HEK293 (cell line): ENCODE measurements at regions not wholly inside any gene's neighbourhood (a gene's known extent, or its start where the extent isn't known, plus 50 kb on each side); places are given as distances from the start of the nearest gene placed in this dataset.

Experiments
- ZNF202 ChIP-seq: fragments of 450-650 bp; formaldehyde crosslinking; IDR thresholded peaks from 2 replicates; pipeline ENCODE4 v1.5.1; 2016; ENCODE audit warnings: missing biosample characterization, missing genetic modification characterization, borderline replicate concordance
- TF ChIP-seq, protein P1 (sequence below): fragments of 450-650 bp; formaldehyde crosslinking; IDR thresholded peaks from 2 replicates; pipeline ENCODE4 v1.5.1; 2016; ENCODE audit warnings: missing biosample characterization, missing genetic modification characterization

DNA sequence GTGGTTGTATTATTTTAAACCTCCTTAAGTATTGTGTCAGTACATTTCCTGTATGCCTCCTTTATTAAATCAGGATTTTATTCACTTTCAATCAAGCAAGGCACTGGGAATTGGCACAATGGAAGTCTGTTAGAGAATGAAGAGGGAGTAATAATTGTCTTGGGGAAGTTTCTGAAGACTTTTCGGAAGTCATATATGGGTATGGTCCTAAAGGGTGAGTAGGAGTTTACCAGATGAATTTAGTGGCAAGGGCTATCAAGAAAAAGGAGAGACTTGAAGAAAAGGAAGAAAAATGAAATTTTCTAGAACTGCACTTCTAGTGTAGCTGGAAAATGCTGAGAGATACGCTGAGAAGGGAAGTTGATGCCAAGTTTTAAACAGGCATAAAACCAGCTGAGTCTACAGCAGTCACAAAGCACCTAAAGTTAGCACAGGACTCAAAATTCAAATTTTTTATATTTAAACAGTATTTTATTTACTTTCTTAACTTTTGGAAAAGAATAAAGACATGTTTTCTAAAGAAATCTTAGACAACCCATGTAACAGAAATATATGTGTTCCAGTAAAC lies 184.9 kb downstream of the SMC2 start:
- TF ChIP-seq ZNF202: no peak
- TF ChIP-seq, protein P1, sequence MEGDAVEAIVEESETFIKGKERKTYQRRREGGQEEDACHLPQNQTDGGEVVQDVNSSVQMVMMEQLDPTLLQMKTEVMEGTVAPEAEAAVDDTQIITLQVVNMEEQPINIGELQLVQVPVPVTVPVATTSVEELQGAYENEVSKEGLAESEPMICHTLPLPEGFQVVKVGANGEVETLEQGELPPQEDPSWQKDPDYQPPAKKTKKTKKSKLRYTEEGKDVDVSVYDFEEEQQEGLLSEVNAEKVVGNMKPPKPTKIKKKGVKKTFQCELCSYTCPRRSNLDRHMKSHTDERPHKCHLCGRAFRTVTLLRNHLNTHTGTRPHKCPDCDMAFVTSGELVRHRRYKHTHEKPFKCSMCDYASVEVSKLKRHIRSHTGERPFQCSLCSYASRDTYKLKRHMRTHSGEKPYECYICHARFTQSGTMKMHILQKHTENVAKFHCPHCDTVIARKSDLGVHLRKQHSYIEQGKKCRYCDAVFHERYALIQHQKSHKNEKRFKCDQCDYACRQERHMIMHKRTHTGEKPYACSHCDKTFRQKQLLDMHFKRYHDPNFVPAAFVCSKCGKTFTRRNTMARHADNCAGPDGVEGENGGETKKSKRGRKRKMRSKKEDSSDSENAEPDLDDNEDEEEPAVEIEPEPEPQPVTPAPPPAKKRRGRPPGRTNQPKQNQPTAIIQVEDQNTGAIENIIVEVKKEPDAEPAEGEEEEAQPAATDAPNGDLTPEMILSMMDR (tag by site-specific recombination): no peak
